Prostate gland (tissue), 2 donors: ENCODE measurements at regions not wholly inside any gene's neighbourhood (a gene's known extent, or its start where the extent isn't known, plus 50 kb on each side); places are given as distances from the start of the nearest gene placed in this dataset.

Experiments used
- DNase-seq: peaks from one replicate; pipeline ENCODE4 v3.0.0-alpha.2; 2019; ENCODE audit warnings: low spot score
- H3K27ac ChIP-seq, 2 donors: fragments of 200-600 bp; sonication (generic); 2 replicates each; pipeline ENCODE4 v1.5.1; 2017 to 2019
- H3K27me3 ChIP-seq: fragments of 200-600 bp; sonication (generic); replicated peaks from 2 replicates; pipeline ENCODE4 v1.5.1; 2019; ENCODE audit not compliant: insufficient read depth
- H3K36me3 ChIP-seq, 2 donors: fragments of 200-600 bp; sonication (generic); 1 replicate in 1 of 2; 2 replicates in 1 of 2; pipeline versions ENCODE4 v1.5.1 to v1.8.1; 2017 to 2019
- H3K4me1 ChIP-seq: fragments of 200-600 bp; sonication (generic); replicated peaks from 2 replicates; pipeline ENCODE4 v1.5.1; 2019
- H3K4me3 ChIP-seq, 2 donors: fragments of 200-600 bp; sonication (generic); 2 replicates each; pipeline ENCODE4 v1.5.1; 2017 to 2019
- H3K9me3 ChIP-seq: fragments of 200-600 bp; sonication (generic); 2 replicates; pipeline ENCODE4 v1.5.1; 2017
- CTCF ChIP-seq, 4 experiments: fragments of 200-600 bp in 2 of 4; fragments of 450-650 bp in 2 of 4; sonication (generic) in 2 of 4; IDR thresholded peaks; 1 replicate in 3 of 4; 2 replicates in 1 of 4; pipeline ENCODE4 v1.5.1; 2016 to 2019; ENCODE audit warnings: antibody characterized with exemption in 4 of 4, mild to moderate bottlenecking in 2 of 4, moderate library complexity in 2 of 4
- POLR2A ChIP-seq: fragments of 450-650 bp; IDR thresholded peaks from one replicate; pipeline ENCODE4 v1.6.1; 2016; ENCODE audit warnings: antibody characterized with exemption, mild to moderate bottlenecking
- POLR2AphosphoS5 ChIP-seq: sonication (generic); formaldehyde crosslinking; IDR thresholded peaks from one replicate; pipeline ENCODE4 v1.6.1; 2017; ENCODE audit warnings: antibody characterized with exemption
- WGBS: methylation state at CpG from one replicate; pipeline ENCODE4 v1.1.5; 2018; 5-methylcytosine and 5-hydroxymethylcytosine counted together
- intact Hi-C: fragments of 100-400 bp; cut with DNase I; formaldehyde crosslinking; loops from one replicate; pipeline ENCODE4 v1.14.2; 2022

- intact Hi-C loops, result no loop called here
- no peak overlapping the region for H3K4me3 ChIP-seq
- no peaks in the 10 kb centered on the region for H3K36me3 ChIP-seq
- peaks cover 2% of the 10 kb centered on the region for H3K27me3 ChIP-seq
- no peaks in the 10 kb centered on the region for H3K9me3 ChIP-seq
- no peaks in the 10 kb centered on the region for H3K4me1 ChIP-seq
- DNase-seq, result no peak
- TF ChIP-seq POLR2AphosphoS5 (no peak), CTCF (IDR thresholded peaks at IDR 0.05) (no peak), POLR2A (no peak)
- no peak overlapping the region for H3K27ac ChIP-seq
- 12% methylated on average over 1 of the region's 1 CpG for WGBS
Observed at GRCh38 chr10:52662256-52662655, 110.3 kb downstream of the MBL2 start.

- Histone ChIP-seq H3K4me3 (no peak overlapping the region), H3K27me3 (peaks cover 2% of the 10 kb centered on the region), H3K27ac (no peak overlapping the region), H3K4me1 (no peaks in the 10 kb centered on the region), H3K9me3 (no peaks in the 10 kb centered on the region), H3K36me3 (no peaks in the 10 kb centered on the region)
- intact Hi-C loops, result no loop called here
- no peak for TF ChIP-seq CTCF (IDR thresholded peaks at IDR 0.05)
- no peak for TF ChIP-seq POLR2AphosphoS5
- TF ChIP-seq POLR2A, result no peak
- WGBS, result 81% methylated on average over 3 of the region's 3 CpGs
- DNase-seq, result no peak
Observed at GRCh38 chr10:52663161-52663560, 109.4 kb downstream of the MBL2 start.

GRCh38 chr10:52664629-52665028 is 108.0 kb downstream of the MBL2 start:
- TF ChIP-seq POLR2AphosphoS5 (no peak), POLR2A (no peak), CTCF (IDR thresholded peaks at IDR 0.05) (no peak)
- H3K9me3 ChIP-seq, result no peaks in the 10 kb centered on the region
- no peak for DNase-seq
- intact Hi-C loops, result no loop called here
- H3K27ac ChIP-seq, result no peak overlapping the region
- H3K4me3 ChIP-seq, result no peak overlapping the region
- no peaks in the 10 kb centered on the region for H3K4me1 ChIP-seq
- no peaks in the 10 kb centered on the region for H3K36me3 ChIP-seq
- H3K27me3 ChIP-seq, result peaks cover under 1% of the 10 kb centered on the region
- WGBS, result 89% methylated on average over 3 of the region's 3 CpGs

GRCh38 chr10:52665821-52666220 is 106.8 kb downstream of the MBL2 start:
- Histone ChIP-seq H3K27ac (no peak overlapping the region), H3K27me3 (no peaks in the 10 kb centered on the region), H3K4me1 (no peaks in the 10 kb centered on the region), H3K36me3 (no peaks in the 10 kb centered on the region), H3K9me3 (no peaks in the 10 kb centered on the region), H3K4me3 (no peak overlapping the region)
- WGBS, result 91% methylated on average over 1 of the region's 1 CpG
- DNase-seq, result no peak
- intact Hi-C loops, result no loop called here
- TF ChIP-seq POLR2AphosphoS5 (no peak), CTCF (IDR thresholded peaks at IDR 0.05) (no peak), POLR2A (no peak)

- H3K36me3 ChIP-seq, result no peaks in the 10 kb centered on the region
Observed at GRCh38 chr10:52666931-52667330, 105.7 kb downstream of the MBL2 start.

More at GRCh38 chr10:52666931-52667330, 105.7 kb downstream of the MBL2 start:
- intact Hi-C loops, result no loop called here
- Histone ChIP-seq H3K27me3 (no peaks in the 10 kb centered on the region), H3K9me3 (no peaks in the 10 kb centered on the region), H3K4me1 (no peaks in the 10 kb centered on the region), H3K27ac (no peak overlapping the region), H3K4me3 (no peak overlapping the region)
- DNase-seq, result no peak
- 90% methylated on average over 1 of the region's 1 CpG for WGBS
- TF ChIP-seq POLR2AphosphoS5, result no peak
- TF ChIP-seq CTCF (IDR thresholded peaks at IDR 0.05), result no peak
- no peak for TF ChIP-seq POLR2A
